ENCODE measurements at regions not wholly inside any gene's neighbourhood (a gene's known extent, or its start where the extent isn't known, plus 50 kb on each side); places are given as distances from the start of the nearest gene placed in this dataset.

DNA sequence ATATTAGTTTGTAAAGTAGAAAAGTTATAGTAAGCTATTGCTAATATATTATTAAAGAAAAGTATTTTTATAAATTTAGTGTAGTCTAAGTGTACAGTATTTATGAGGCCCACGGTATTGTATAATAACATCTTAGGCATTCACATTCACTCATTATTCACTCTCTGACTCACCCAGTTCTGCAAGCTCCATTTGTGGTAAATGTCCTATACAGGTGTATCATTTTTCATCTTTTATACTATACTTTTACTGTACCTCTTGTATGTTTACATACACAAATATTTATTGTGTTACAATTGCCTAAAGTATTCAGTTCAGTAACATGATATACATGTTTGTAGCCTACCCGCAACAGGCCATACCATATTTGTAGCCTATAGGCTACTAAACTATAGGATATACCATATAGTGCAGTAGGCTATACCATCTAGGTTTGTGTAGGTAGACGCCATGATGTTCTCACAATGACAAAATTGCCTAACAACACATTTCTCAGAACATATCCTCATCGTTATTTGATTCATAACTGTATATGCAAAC lies 246.8 kb upstream of the ALCAM start:
- Histone ChIP-seq H3K4me3 (ENCODE audit: low read length) (no peak overlapping the region), H2AFZ (ENCODE audit: low read depth, low read length) (no peak overlapping the region), H3K9me2 (ENCODE audit: insufficient read depth, low read length) (no peaks in the 10 kb centered on the region), H3K27me3 (ENCODE audit: insufficient read depth, low read depth, low read length) (no peaks in the 10 kb centered on the region), H3K36me3 (ENCODE audit: insufficient read depth, low read length) (no peaks in the 10 kb centered on the region), H4K20me1 (ENCODE audit: insufficient read depth) (no peaks in the 10 kb centered on the region), H3K4me2 (ENCODE audit: low read length) (no peak overlapping the region), H3F3A (ENCODE audit: insufficient read depth, low read length, poor library complexity, severe bottlenecking) (no peaks in the 10 kb centered on the region), H3K9me3 (ENCODE audit: low read length) (no peaks in the 10 kb centered on the region), H3K9ac (ENCODE audit: low read length) (no peak overlapping the region), H3K79me2 (replicated peaks; ENCODE audit: insufficient read depth, low read length) (no peaks in the 10 kb centered on the region), H3K27ac (ENCODE audit: low read length) (no peak overlapping the region)
- TF ChIP-seq, protein P1, sequence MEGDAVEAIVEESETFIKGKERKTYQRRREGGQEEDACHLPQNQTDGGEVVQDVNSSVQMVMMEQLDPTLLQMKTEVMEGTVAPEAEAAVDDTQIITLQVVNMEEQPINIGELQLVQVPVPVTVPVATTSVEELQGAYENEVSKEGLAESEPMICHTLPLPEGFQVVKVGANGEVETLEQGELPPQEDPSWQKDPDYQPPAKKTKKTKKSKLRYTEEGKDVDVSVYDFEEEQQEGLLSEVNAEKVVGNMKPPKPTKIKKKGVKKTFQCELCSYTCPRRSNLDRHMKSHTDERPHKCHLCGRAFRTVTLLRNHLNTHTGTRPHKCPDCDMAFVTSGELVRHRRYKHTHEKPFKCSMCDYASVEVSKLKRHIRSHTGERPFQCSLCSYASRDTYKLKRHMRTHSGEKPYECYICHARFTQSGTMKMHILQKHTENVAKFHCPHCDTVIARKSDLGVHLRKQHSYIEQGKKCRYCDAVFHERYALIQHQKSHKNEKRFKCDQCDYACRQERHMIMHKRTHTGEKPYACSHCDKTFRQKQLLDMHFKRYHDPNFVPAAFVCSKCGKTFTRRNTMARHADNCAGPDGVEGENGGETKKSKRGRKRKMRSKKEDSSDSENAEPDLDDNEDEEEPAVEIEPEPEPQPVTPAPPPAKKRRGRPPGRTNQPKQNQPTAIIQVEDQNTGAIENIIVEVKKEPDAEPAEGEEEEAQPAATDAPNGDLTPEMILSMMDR (IDR thresholded peaks at IDR 0.05; ENCODE audit: poor library complexity, severe bottlenecking), result no peak
- TF ChIP-seq RAD21 (conservative IDR thresholded peaks at IDR 0.05) (no peak), TAF1 (IDR thresholded peaks at IDR 0.05; ENCODE audit: low read depth) (no peak), POLR2AphosphoS5 (IDR thresholded peaks at IDR 0.05) (no peak), EP300 (conservative IDR thresholded peaks at IDR 0.05; ENCODE audit: poor library complexity, severe bottlenecking) (no peak)

DNA sequence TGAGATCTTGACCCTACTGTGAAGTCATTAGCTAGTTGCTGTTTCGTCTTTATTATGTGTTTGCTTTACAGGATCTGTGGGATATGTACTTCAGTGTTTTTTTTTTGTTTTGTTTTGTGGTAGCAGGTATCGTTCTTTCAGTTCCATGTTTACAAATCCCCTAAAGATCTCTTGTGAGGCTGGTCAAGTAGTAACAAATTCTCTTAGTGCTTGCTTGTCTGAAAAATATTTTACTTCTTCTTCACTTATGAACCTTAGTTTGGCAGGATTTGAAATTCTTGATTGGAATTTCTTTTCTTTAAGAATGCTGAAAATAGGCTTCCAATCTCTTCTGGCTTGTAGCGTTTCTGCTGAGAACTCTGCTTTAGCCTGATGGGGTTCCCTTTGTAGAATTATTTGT lies 235.8 kb upstream of the ALCAM start:
- no peaks in the 10 kb centered on the region for H3F3A ChIP-seq (ENCODE audit: insufficient read depth, low read length, poor library complexity, severe bottlenecking)
- H3K27me3 ChIP-seq (ENCODE audit: insufficient read depth, low read depth, low read length), result no peaks in the 10 kb centered on the region
- H4K20me1 ChIP-seq (ENCODE audit: insufficient read depth), result no peaks in the 10 kb centered on the region
- TF ChIP-seq, protein P2, sequence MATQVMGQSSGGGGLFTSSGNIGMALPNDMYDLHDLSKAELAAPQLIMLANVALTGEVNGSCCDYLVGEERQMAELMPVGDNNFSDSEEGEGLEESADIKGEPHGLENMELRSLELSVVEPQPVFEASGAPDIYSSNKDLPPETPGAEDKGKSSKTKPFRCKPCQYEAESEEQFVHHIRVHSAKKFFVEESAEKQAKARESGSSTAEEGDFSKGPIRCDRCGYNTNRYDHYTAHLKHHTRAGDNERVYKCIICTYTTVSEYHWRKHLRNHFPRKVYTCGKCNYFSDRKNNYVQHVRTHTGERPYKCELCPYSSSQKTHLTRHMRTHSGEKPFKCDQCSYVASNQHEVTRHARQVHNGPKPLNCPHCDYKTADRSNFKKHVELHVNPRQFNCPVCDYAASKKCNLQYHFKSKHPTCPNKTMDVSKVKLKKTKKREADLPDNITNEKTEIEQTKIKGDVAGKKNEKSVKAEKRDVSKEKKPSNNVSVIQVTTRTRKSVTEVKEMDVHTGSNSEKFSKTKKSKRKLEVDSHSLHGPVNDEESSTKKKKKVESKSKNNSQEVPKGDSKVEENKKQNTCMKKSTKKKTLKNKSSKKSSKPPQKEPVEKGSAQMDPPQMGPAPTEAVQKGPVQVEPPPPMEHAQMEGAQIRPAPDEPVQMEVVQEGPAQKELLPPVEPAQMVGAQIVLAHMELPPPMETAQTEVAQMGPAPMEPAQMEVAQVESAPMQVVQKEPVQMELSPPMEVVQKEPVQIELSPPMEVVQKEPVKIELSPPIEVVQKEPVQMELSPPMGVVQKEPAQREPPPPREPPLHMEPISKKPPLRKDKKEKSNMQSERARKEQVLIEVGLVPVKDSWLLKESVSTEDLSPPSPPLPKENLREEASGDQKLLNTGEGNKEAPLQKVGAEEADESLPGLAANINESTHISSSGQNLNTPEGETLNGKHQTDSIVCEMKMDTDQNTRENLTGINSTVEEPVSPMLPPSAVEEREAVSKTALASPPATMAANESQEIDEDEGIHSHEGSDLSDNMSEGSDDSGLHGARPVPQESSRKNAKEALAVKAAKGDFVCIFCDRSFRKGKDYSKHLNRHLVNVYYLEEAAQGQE (IDR thresholded peaks at IDR 0.05; ENCODE audit: borderline replicate concordance), result no peak
- no peak for TF ChIP-seq EP300 (conservative IDR thresholded peaks at IDR 0.05; ENCODE audit: poor library complexity, severe bottlenecking)
- no peak for TF ChIP-seq MXI1 (conservative IDR thresholded peaks at IDR 0.05; ENCODE audit: poor library complexity, severe bottlenecking)
- TF ChIP-seq SMC3 (conservative IDR thresholded peaks at IDR 0.05; ENCODE audit: poor library complexity), result no peak
- TF ChIP-seq POLR2AphosphoS5 (IDR thresholded peaks at IDR 0.05), result no peak
- TF ChIP-seq TAF1 (IDR thresholded peaks at IDR 0.05; ENCODE audit: low read depth), result no peak
- TF ChIP-seq, protein P1 (IDR thresholded peaks at IDR 0.05; ENCODE audit: poor library complexity, severe bottlenecking), result no peak
- TF ChIP-seq RAD21 (conservative IDR thresholded peaks at IDR 0.05), result no peak
- TF ChIP-seq EZH2 (IDR thresholded peaks at IDR 0.05; ENCODE audit: borderline replicate concordance, insufficient read depth, low read length, poor library complexity, severe bottlenecking), result no peak
- H3K79me2 ChIP-seq (replicated peaks; ENCODE audit: insufficient read depth, low read length), result no peaks in the 10 kb centered on the region
- H3K9ac ChIP-seq (ENCODE audit: low read length), result no peak overlapping the region
- H3K4me2 ChIP-seq (ENCODE audit: low read length), result no peak overlapping the region
- H3K9me3 ChIP-seq (ENCODE audit: low read length), result peaks cover 5% of the 10 kb centered on the region
- H3K36me3 ChIP-seq (ENCODE audit: insufficient read depth, low read length), result no peaks in the 10 kb centered on the region
- no peak overlapping the region for H3K27ac ChIP-seq (ENCODE audit: low read length)
- H3K4me3 ChIP-seq (ENCODE audit: low read length), result no peak overlapping the region
- no peak overlapping the region for H2AFZ ChIP-seq (ENCODE audit: low read depth, low read length)
- no peaks in the 10 kb centered on the region for H3K9me2 ChIP-seq (ENCODE audit: insufficient read depth, low read length)
